Breast epithelium (tissue), 4 donors: ENCODE measurements at regions not wholly inside any gene's neighbourhood (a gene's known extent, or its start where the extent isn't known, plus 50 kb on each side); places are given as distances from the start of the nearest gene placed in this dataset.

Experiments used
- DNase-seq, 2 donors: peaks; one replicate each; pipeline ENCODE4 v3.0.0-alpha.2; 2019; ENCODE audit warnings: low spot score in 2 of 2
- H3K27ac ChIP-seq, 2 donors: fragments of 200-600 bp; sonication (generic) in 1 of 2; one replicate each; pipeline ENCODE4 v1.5.1; 2016 to 2019; ENCODE audit warnings: mild to moderate bottlenecking in 1 of 2
- H3K27me3 ChIP-seq, 2 donors: fragments of 200-600 bp; sonication (generic) in 1 of 2; one replicate each; pipeline versions ENCODE4 v1.5.1 to v1.6.0; 2017 to 2019; ENCODE audit warnings: control low read depth in 1 of 2, mild to moderate bottlenecking in 1 of 2
- H3K36me3 ChIP-seq: fragments of 200-600 bp; one replicate; pipeline ENCODE4 v1.5.1; 2019
- H3K4me1 ChIP-seq, 2 donors: fragments of 200-600 bp; sonication (generic); one replicate each; pipeline ENCODE4 v1.5.1; 2016 to 2019; ENCODE audit warnings: control low read depth in 1 of 2
- H3K4me3 ChIP-seq, 3 donors: fragments of 200-600 bp; sonication (generic); 1 replicate in 2 of 3; 2 replicates in 1 of 3; pipeline ENCODE4 v1.5.1; 2016 to 2019; ENCODE audit warnings: mild to moderate bottlenecking in 3 of 3, moderate library complexity in 2 of 3
- H3K9me3 ChIP-seq, 2 donors: fragments of 200-600 bp; sonication (generic) in 1 of 2; one replicate each; pipeline ENCODE4 v1.5.1; 2016 to 2019; ENCODE audit warnings: control low read depth in 1 of 2
- CTCF ChIP-seq, 3 donors: fragments of 450-650 bp; IDR thresholded peaks; one replicate each; pipeline ENCODE4 v1.5.1; 2016 to 2017; ENCODE audit warnings: antibody characterized with exemption in 3 of 3, mild to moderate bottlenecking in 3 of 3, moderate library complexity in 3 of 3
- POLR2A ChIP-seq: fragments of 450-650 bp; IDR thresholded peaks from one replicate; pipeline ENCODE4 v1.6.1; 2016; ENCODE audit warnings: antibody characterized with exemption, mild to moderate bottlenecking, moderate library complexity
- POLR2AphosphoS5 ChIP-seq, 3 donors: sonication (generic); formaldehyde crosslinking; IDR thresholded peaks; one replicate each; pipeline ENCODE4 v1.6.1; 2017; ENCODE audit warnings: antibody characterized with exemption in 3 of 3
- intact Hi-C: fragments of 100-400 bp; cut with DNase I; formaldehyde crosslinking; loops from one replicate; pipeline ENCODE4 v1.15.1; 2023; ENCODE audit warnings: low total_unique reads

DNA sequence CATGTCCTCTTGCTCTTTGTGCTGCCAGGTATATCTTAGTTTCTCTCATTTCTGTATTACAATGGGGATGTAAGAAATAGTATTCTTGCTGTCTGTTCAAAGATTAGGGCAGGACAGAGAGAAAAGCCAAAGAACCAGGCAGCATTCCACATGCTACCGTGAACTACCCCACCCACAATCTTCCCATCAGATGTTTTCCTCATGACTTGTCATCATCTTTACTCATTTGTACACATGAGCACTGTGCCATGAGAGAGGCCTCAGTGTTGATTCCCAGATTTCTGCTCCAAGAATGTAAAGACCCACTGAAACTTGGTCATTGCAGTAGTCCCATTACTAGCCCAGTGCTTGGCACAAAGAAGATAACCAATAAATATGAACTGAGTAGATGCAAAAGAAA is 354.6 kb upstream of the RASGEF1B start:
- intact Hi-C loops: no loop called here
- H3K27me3 ChIP-seq: no peaks in the 10 kb centered on the region
- DNase-seq: no peak
- no peak for TF ChIP-seq POLR2AphosphoS5 (IDR thresholded peaks at IDR 0.05)
- TF ChIP-seq CTCF (IDR thresholded peaks at IDR 0.05): no peak
- no peak for TF ChIP-seq POLR2A
- H3K36me3 ChIP-seq: no peaks in the 10 kb centered on the region
- H3K9me3 ChIP-seq: no peaks in the 10 kb centered on the region
- no peaks in the 10 kb centered on the region for H3K4me1 ChIP-seq
- H3K4me3 ChIP-seq: no peak overlapping the region
- H3K27ac ChIP-seq: no peak overlapping the region

DNA sequence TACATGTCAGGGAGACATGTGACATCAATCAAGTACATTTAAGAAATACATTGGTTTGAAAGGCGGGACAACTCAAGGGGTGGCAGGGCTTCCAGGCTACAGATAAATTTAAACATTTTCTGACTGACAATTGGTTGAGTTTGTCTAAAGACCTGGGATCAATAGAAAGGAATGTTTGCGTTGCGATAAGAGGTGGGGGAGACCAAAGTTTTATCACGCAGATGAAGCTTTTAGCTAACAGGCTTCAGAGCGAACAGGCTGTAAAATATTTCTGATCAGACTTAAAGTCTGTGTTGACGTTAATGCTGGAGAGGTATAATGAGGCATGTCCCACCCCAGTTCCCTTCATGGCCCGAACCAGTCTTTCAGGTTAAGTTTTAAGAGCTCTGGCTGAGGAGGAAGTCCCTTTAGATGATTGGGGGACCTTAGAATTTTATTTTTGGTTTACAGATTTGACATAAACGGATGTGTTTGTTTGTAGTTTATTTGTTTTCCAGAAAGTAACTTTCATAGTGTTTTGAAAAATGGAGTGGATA is 346.7 kb upstream of the RASGEF1B start:
- no peaks in the 10 kb centered on the region for H3K4me1 ChIP-seq
- intact Hi-C loops: no loop called here
- H3K36me3 ChIP-seq: no peaks in the 10 kb centered on the region
- DNase-seq: no peak
- H3K27ac ChIP-seq: no peak overlapping the region
- no peaks in the 10 kb centered on the region for H3K27me3 ChIP-seq
- H3K4me3 ChIP-seq: no peak overlapping the region
- TF ChIP-seq POLR2AphosphoS5 (IDR thresholded peaks at IDR 0.05) (no peak), POLR2A (no peak), CTCF (IDR thresholded peaks at IDR 0.05) (no peak)
- no peaks in the 10 kb centered on the region for H3K9me3 ChIP-seq

DNA sequence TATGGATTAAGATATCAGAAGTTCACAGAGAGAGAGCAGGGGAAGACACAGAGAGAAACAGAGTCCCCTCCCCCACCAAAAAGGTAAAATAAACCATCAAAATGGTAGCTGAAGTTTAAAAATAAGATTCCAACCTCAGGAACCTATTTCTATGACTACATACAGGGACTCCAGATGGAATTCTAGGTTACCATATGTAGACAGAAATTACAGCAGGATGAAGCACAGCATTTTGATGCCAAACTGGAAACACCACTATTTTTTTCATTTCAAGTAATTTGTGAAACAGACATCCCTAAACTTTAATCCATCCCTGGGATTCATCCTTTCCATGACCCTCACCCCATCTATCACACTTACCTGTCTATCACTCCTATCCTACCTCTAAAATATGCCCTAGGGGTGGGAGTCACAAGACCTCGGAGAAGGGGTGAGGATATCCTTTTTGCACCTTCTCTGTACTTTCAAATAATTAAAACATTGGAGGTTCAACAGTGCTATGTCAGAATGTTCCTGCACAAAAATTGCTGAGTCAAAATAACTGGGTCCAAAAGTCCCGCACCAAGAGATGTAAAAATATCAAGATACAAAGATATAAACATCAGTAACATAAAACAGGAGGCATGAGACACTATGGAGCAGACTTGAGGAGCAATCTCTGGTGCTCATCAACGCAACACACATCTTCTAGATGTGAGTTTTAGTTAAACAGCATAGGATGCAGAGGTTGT is 344.5 kb upstream of the RASGEF1B start:
- Histone ChIP-seq H3K4me1 (no peaks in the 10 kb centered on the region), H3K4me3 (no peak overlapping the region), H3K27me3 (no peaks in the 10 kb centered on the region), H3K27ac (no peak overlapping the region), H3K9me3 (no peaks in the 10 kb centered on the region), H3K36me3 (no peaks in the 10 kb centered on the region)
- intact Hi-C loops: loop anchor here (2.0 kb wide), 1 partner anchor 19 kb away; no protein-coding TSS in a partner anchor
- no peak for TF ChIP-seq POLR2AphosphoS5 (IDR thresholded peaks at IDR 0.05)
- TF ChIP-seq CTCF (IDR thresholded peaks at IDR 0.05): no peak
- TF ChIP-seq POLR2A: no peak
- no peak for DNase-seq

- no peak for TF ChIP-seq POLR2A
- no peak for TF ChIP-seq POLR2AphosphoS5 (IDR thresholded peaks at IDR 0.05)
- TF ChIP-seq CTCF (IDR thresholded peaks at IDR 0.05): no peak
- intact Hi-C loops: no loop called here
- H3K4me1 ChIP-seq: no peaks in the 10 kb centered on the region
- no peak for DNase-seq
- peak overlapping the region in 1 of 2 donors; percentile 61 for H3K27ac ChIP-seq
- no peaks in the 10 kb centered on the region for H3K9me3 ChIP-seq
- H3K36me3 ChIP-seq: no peaks in the 10 kb centered on the region
- no peaks in the 10 kb centered on the region for H3K27me3 ChIP-seq
- no peak overlapping the region for H3K4me3 ChIP-seq
These were observed 343.4 kb upstream of the RASGEF1B start for GRCh38 chr4:81814987-81815541.

- Histone ChIP-seq H3K9me3 (no peaks in the 10 kb centered on the region), H3K27ac (no peak overlapping the region), H3K4me3 (no peak overlapping the region), H3K27me3 (no peaks in the 10 kb centered on the region), H3K4me1 (no peaks in the 10 kb centered on the region), H3K36me3 (no peaks in the 10 kb centered on the region)
- TF ChIP-seq POLR2AphosphoS5 (IDR thresholded peaks at IDR 0.05) (no peak), CTCF (IDR thresholded peaks at IDR 0.05) (no peak), POLR2A (no peak)
- no peak for DNase-seq
- intact Hi-C loops: no loop called here
These were observed 340.0 kb upstream of the RASGEF1B start for GRCh38 chr4:81811562-81812293.
